Omental fat pad (tissue), 3 donors: ENCODE measurements at regions not wholly inside any gene's neighbourhood (a gene's known extent, or its start where the extent isn't known, plus 50 kb on each side); places are given as distances from the start of the nearest gene placed in this dataset.

Experiments
- ATAC-seq: fragments of 150-250 bp; one replicate; pipeline ENCODE4 v1.9.1; 2016; ENCODE audit warnings: mild to moderate bottlenecking, moderate library complexity; ENCODE audit not compliant: low FRiP score
- DNase-seq: peaks from one replicate; pipeline ENCODE4 v3.0.0-alpha.2; 2019; ENCODE audit warnings: low spot score
- TF ChIP-seq, protein P1 (sequence below), 3 donors: fragments of 450-650 bp; IDR thresholded peaks; one replicate each; pipeline ENCODE4 v1.5.1; 2016 to 2017; ENCODE audit warnings: antibody characterized with exemption in 3 of 3, mild to moderate bottlenecking in 3 of 3, moderate library complexity in 2 of 3

DNA sequence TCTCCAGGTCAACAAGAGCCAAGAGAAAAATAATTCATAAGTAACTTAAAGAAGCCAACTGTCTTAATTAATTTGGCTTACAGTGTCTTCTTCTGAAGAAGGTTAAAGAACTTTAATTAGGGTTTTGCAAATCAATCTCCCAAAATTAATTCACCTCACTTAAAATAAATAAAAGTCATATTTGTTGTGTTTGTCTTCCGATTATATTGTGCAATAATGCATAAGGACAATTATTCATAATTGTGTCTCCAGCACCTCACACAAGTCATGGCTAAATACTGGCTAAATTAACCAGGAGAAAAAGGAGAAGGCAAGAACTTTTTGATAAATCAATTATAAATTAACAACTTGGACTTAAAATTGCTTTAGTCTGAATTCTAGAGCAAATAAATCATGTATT, 899.0 kb upstream of the NR2F2 start:
- DNase-seq: no peak
- no peak for ATAC-seq
- TF ChIP-seq, protein P1, sequence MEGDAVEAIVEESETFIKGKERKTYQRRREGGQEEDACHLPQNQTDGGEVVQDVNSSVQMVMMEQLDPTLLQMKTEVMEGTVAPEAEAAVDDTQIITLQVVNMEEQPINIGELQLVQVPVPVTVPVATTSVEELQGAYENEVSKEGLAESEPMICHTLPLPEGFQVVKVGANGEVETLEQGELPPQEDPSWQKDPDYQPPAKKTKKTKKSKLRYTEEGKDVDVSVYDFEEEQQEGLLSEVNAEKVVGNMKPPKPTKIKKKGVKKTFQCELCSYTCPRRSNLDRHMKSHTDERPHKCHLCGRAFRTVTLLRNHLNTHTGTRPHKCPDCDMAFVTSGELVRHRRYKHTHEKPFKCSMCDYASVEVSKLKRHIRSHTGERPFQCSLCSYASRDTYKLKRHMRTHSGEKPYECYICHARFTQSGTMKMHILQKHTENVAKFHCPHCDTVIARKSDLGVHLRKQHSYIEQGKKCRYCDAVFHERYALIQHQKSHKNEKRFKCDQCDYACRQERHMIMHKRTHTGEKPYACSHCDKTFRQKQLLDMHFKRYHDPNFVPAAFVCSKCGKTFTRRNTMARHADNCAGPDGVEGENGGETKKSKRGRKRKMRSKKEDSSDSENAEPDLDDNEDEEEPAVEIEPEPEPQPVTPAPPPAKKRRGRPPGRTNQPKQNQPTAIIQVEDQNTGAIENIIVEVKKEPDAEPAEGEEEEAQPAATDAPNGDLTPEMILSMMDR (IDR thresholded peaks at IDR 0.05): no peak

DNA sequence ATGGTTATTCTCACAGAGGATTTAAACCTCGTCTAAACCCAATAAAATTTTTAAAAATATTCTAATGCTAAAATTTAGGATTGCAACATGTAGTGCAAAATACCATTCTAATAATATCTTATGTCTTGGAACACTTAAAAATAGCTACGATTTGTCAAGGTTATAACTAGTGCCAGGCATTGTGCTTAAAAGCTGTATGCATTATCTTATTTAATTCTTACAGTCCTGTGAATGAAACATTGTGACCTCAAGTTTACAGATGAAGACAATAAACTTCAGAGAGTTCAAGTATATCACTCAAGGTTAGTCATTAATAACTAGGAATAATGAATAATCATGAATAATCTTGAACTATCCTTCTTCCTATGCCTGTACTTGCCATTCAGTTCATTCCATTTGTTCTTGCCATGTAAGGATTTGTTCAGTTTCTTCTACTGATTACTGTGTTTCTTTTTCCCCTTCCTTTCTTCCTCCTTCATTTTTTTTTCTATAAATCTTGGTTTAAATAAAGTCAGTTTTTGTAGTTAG, 897.6 kb upstream of the NR2F2 start:
- TF ChIP-seq, protein P1 (IDR thresholded peaks at IDR 0.05): no peak
- no peak for ATAC-seq
- DNase-seq: no peak

DNA sequence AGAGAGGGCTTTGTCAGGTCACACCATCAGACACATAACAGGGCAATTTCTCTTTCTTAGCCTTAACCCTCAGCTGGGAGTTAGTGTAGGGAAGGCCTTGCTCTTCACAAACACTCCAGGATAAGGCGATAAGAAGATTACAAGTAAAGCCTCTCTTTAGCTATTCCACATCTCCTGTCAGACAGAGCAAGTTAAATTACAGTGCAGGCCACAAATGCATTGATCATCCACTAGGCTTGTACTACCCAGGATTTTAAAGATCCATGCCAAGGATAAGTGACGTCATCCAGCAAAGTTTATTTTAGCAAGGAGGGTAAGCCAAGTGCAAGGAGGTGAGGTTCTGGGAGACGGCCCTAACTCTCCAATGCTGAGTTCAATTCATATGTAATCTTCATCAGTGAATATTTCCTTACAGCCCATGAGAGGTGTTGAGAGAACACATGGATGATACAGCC, 890.6 kb upstream of the NR2F2 start:
- ATAC-seq (no peak), DNase-seq (no peak)
- TF ChIP-seq, protein P1 (IDR thresholded peaks at IDR 0.05): no peak

- ATAC-seq (no peak), DNase-seq (no peak)
- TF ChIP-seq, protein P1 (IDR thresholded peaks at IDR 0.05): no peak
Measured at GRCh38 chr15:95440712-95441111, 889.8 kb upstream of the NR2F2 start.

GRCh38 chr15:95442107-95442719, 888.3 kb upstream of the NR2F2 start:
- TF ChIP-seq, protein P1 (IDR thresholded peaks at IDR 0.05): no peak
- DNase-seq: no peak
- ATAC-seq: no peak

DNA sequence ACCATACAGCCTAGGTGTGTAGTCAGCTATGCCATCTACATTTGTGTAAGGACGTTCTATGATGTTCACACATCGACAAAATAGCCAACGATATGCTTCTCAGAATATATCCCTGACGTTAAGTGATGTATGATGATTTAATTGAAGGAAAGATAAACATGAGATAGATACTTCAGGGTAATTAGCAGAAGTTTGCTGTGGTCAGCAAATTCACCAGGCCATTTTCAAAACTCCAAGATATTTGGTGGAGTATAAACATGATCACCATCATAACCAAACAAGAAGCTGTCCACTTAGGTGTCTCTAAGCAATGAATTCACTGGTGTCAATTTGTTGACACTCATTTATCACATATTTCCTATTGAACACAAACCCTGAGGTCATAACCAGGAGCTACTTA, 885.6 kb upstream of the NR2F2 start:
- ATAC-seq (no peak), DNase-seq (no peak)
- TF ChIP-seq, protein P1 (IDR thresholded peaks at IDR 0.05): no peak

DNA sequence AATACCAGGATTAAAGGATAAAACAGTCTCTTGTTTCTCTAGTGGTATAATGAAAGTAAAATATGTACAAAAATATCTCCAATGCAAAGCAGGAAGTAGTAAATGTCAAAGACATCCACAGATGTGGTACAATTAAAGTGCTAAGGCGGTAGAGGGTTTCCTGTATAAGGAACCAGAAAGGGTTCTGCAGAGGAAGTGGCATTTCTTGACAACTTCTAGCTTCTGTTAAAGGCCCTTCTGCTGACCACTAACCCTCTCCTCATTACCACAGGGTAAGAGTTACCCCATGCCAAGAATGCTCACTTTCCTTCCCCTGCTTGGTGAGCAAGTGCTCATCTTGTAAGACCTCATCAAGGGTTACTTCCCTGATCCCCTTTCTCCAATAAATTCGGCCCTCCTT, 883.6 kb upstream of the NR2F2 start:
- DNase-seq: no peak
- TF ChIP-seq, protein P1 (IDR thresholded peaks at IDR 0.05): no peak
- ATAC-seq: no peak
